Endothelial cell of umbilical vein (primary cell): ENCODE measurements at regions not wholly inside any gene's neighbourhood (a gene's known extent, or its start where the extent isn't known, plus 50 kb on each side); places are given as distances from the start of the nearest gene placed in this dataset.

Source experiments
- BruUV-seq: library from RNA; stranded (reverse); fragments of 400-500 nt; replicated peaks from 2 replicates; lab custom pipeline; 2021; lab: Mats Ljungman, UMichigan
- CTCF ChIA-PET: fragments of 300-600, 350-600 bp; sonication (Branson Sonifier 250); formaldehyde crosslinking; loops from one replicate; lab custom pipeline; 2021; ENCODE audit warnings: antibody characterized with exemption, inconsistent platforms; lab: Charles Lee
- POLR2A ChIA-PET: fragments of 300-600, 350-600 bp; sonication (Branson Sonifier 250); formaldehyde crosslinking; loops from one replicate; lab custom pipeline; 2021; ENCODE audit warnings: antibody characterized with exemption, inconsistent platforms; lab: Charles Lee
- DNase-seq: peaks from one replicate; pipeline ENCODE4 v3.0.0-alpha.2; 2011; ENCODE audit warnings: low read depth, low spot score
- FAIRE-seq: peaks from 2 replicates; lab custom pipeline; 2011; peaks lifted over from hg19 to GRCh38; lab: Jason Lieb, UNC
- H2AFZ ChIP-seq: 2 replicates; pipeline ENCODE4 v1.6.0; 2012; ENCODE audit warnings: low read depth, low read length, control low read depth, inconsistent platforms
- H3K27ac ChIP-seq: 2 replicates; pipeline ENCODE4 v1.5.1; 2011; ENCODE audit warnings: low read depth, mild to moderate bottlenecking, control low read depth, low read length, moderate library complexity; ENCODE audit not compliant: insufficient read depth
- H3K27me3 ChIP-seq, 2 experiments: 2 replicates each; pipeline versions ENCODE4 v1.6.0 to v1.6.1; 2011; ENCODE audit warnings: low read length in 2 of 2, mixed read lengths in 1 of 2; ENCODE audit not compliant: control insufficient read depth in 2 of 2, insufficient read depth in 2 of 2
- H3K36me3 ChIP-seq, 2 experiments: 2 replicates in 1 of 2; 3 replicates in 1 of 2; pipeline ENCODE4 v1.5.1; 2011; ENCODE audit warnings: low read length in 2 of 2, mild to moderate bottlenecking in 1 of 2, moderate library complexity in 1 of 2; ENCODE audit not compliant: control insufficient read depth in 2 of 2, insufficient read depth in 2 of 2; ENCODE audit errors: extremely low read depth in 1 of 2
- H3K4me1 ChIP-seq: 3 replicates; pipeline ENCODE4 v1.5.1; 2011; ENCODE audit warnings: mild to moderate bottlenecking, low read length; ENCODE audit not compliant: control insufficient read depth, insufficient read depth; ENCODE audit errors: extremely low read depth
- H3K4me2 ChIP-seq: 2 replicates; pipeline ENCODE4 v1.6.1; 2011; ENCODE audit warnings: low read length, control low read depth, mixed read lengths; ENCODE audit not compliant: insufficient read depth
- H3K4me3 ChIP-seq, 3 experiments: fragments of 200-600 bp in 1 of 3; sonication (generic), shearing (Covaris generic) in 1 of 3; replicated peaks in 1 of 3; 2 replicates each; pipeline ENCODE4 v1.5.1; 2011 to 2016; ENCODE audit warnings: control low read depth in 3 of 3, low read length in 3 of 3, mild to moderate bottlenecking in 2 of 3, inconsistent platforms in 1 of 3, low read depth in 1 of 3, moderate library complexity in 1 of 3; ENCODE audit not compliant: insufficient read depth in 1 of 3
- H3K79me2 ChIP-seq: 2 replicates; pipeline ENCODE4 v1.6.0; 2012; ENCODE audit warnings: low read length, inconsistent platforms; ENCODE audit not compliant: control insufficient read depth, insufficient read depth
- H3K9ac ChIP-seq: replicated peaks from 2 replicates; pipeline ENCODE3; 2011; ENCODE audit warnings: low read length, control low read depth; ENCODE audit not compliant: insufficient read depth; ENCODE audit errors: extremely low read depth
- H3K9me1 ChIP-seq: replicated peaks from 3 replicates; pipeline ENCODE4 v1.6.0; 2011; ENCODE audit warnings: mild to moderate bottlenecking, low read length; ENCODE audit not compliant: control insufficient read depth, insufficient read depth; ENCODE audit errors: extremely low read depth
- H3K9me3 ChIP-seq: replicated peaks from 2 replicates; pipeline ENCODE4 v1.5.1; 2012; ENCODE audit warnings: low read length, inconsistent platforms; ENCODE audit not compliant: control insufficient read depth, insufficient read depth
- H4K20me1 ChIP-seq: replicated peaks from 2 replicates; pipeline ENCODE3; 2011; ENCODE audit warnings: mild to moderate bottlenecking, low read length; ENCODE audit not compliant: control insufficient read depth, insufficient read depth; ENCODE audit errors: extremely low read depth
- EZH2 ChIP-seq: IDR thresholded peaks from 2 replicates; pipeline ENCODE4 v1.6.1; 2012; ENCODE audit warnings: borderline replicate concordance, low read depth, mild to moderate bottlenecking, moderate library complexity, low read length, inconsistent platforms; ENCODE audit not compliant: severe bottlenecking
- FOS ChIP-seq: IDR thresholded peaks from 2 replicates; pipeline ENCODE4 v1.6.1; 2011; ENCODE audit warnings: mild to moderate bottlenecking, low read length, moderate library complexity, borderline replicate concordance; ENCODE audit not compliant: insufficient read depth
- GATA2 ChIP-seq: IDR thresholded peaks from 2 replicates; pipeline ENCODE4 v1.7.0; 2011; ENCODE audit warnings: low read depth, mild to moderate bottlenecking, moderate library complexity, mixed read lengths, low read length; ENCODE audit not compliant: insufficient read length, insufficient read depth
- JUN ChIP-seq: IDR thresholded peaks from 2 replicates; pipeline ENCODE4 v1.6.1; 2011; ENCODE audit warnings: borderline replicate concordance, low read depth; ENCODE audit not compliant: insufficient read length, insufficient read depth
- MYC ChIP-seq: IDR thresholded peaks from one replicate; pipeline ENCODE4 v1.6.1; 2011; ENCODE audit warnings: mild to moderate bottlenecking, low read depth, low read length
- POLR2A ChIP-seq: IDR thresholded peaks from 2 replicates; pipeline ENCODE4 v1.6.1; 2012; ENCODE audit warnings: low read depth, mild to moderate bottlenecking, control low read depth, low read length
- POLR2AphosphoS5 ChIP-seq: IDR thresholded peaks from 2 replicates; pipeline ENCODE4 v1.6.1; 2012; ENCODE audit warnings: low read depth, mild to moderate bottlenecking, control low read depth, low read length, moderate library complexity; ENCODE audit not compliant: insufficient read depth
- dilution Hi-C: fragments of 300-500 bp; cut with MboI; formaldehyde crosslinking; loops from one replicate; pipeline ENCODE4 v1.15.0; 2019; ENCODE audit warnings: low sequenced_read_pairs; ENCODE audit not compliant: extremely low pct_ligation_motif_present
- intact Hi-C: fragments of 100-400 bp; cut with micrococcal nuclease; formaldehyde crosslinking; loops from one replicate; pipeline ENCODE4 v1.10.0; 2022
- TF ChIP-seq, protein P1 (sequence below): IDR thresholded peaks from 2 replicates; pipeline ENCODE4 v1.6.1; 2011; ENCODE audit not compliant: insufficient read depth, insufficient read length
- TF ChIP-seq, protein P2 (sequence below), 2 donors: IDR thresholded peaks; 1 replicate in 1 of 2; 2 replicates in 1 of 2; pipeline ENCODE4 v1.5.1; 2011; ENCODE audit warnings: low read length in 2 of 2, mild to moderate bottlenecking in 2 of 2, moderate library complexity in 2 of 2, control low read depth in 1 of 2, inconsistent platforms in 1 of 2, low read depth in 1 of 2; ENCODE audit not compliant: insufficient read depth in 1 of 2; ENCODE audit errors: extremely low read depth in 1 of 2

- Histone ChIP-seq H3K9me1 (no peaks in the 10 kb centered on the region), H3K4me2 (no peak overlapping the region), H2AFZ (no peak overlapping the region), H3K4me1 (peaks cover 12% of the 10 kb centered on the region), H3K27me3 (no peaks in the 10 kb centered on the region), H3K79me2 (no peaks in the 10 kb centered on the region), H4K20me1 (no peaks in the 10 kb centered on the region), H3K36me3 (no peaks in the 10 kb centered on the region), H3K9ac (no peak overlapping the region), H3K4me3 (no peak overlapping the region), H3K9me3 (no peaks in the 10 kb centered on the region), H3K27ac (no peak overlapping the region)
- POLR2A ChIA-PET: no interaction called here
- CTCF ChIA-PET: no interaction called here
- DNase-seq (no peak), FAIRE-seq (no peak)
- BruUV-seq: no TSS peak
- TF ChIP-seq JUN (no peak), POLR2A (no peak), GATA2 (no peak), POLR2AphosphoS5 (no peak), MYC (no peak), EZH2 (no peak), FOS (no peak)
- TF ChIP-seq, protein P1, sequence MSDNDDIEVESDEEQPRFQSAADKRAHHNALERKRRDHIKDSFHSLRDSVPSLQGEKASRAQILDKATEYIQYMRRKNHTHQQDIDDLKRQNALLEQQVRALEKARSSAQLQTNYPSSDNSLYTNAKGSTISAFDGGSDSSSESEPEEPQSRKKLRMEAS: no peak
- TF ChIP-seq, protein P2, sequence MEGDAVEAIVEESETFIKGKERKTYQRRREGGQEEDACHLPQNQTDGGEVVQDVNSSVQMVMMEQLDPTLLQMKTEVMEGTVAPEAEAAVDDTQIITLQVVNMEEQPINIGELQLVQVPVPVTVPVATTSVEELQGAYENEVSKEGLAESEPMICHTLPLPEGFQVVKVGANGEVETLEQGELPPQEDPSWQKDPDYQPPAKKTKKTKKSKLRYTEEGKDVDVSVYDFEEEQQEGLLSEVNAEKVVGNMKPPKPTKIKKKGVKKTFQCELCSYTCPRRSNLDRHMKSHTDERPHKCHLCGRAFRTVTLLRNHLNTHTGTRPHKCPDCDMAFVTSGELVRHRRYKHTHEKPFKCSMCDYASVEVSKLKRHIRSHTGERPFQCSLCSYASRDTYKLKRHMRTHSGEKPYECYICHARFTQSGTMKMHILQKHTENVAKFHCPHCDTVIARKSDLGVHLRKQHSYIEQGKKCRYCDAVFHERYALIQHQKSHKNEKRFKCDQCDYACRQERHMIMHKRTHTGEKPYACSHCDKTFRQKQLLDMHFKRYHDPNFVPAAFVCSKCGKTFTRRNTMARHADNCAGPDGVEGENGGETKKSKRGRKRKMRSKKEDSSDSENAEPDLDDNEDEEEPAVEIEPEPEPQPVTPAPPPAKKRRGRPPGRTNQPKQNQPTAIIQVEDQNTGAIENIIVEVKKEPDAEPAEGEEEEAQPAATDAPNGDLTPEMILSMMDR (IDR thresholded peaks at IDR 0.05; ENCODE audit: extremely low read depth in 1 of 2, insufficient read depth in 1 of 2, low read depth in 1 of 2, low read length in 2 of 2): no peak
- intact Hi-C loops (no loop called here), dilution Hi-C loops (no loop called here)
Observed at GRCh38 chr12:91913124-91913523, 232.5 kb downstream of the BTG1 start.
